Fibroblast of villous mesenchyme (primary cell): ENCODE measurements at regions not wholly inside any gene's neighbourhood (a gene's known extent, or its start where the extent isn't known, plus 50 kb on each side); places are given as distances from the start of the nearest gene placed in this dataset.
"Not testable (repeated sequence)": the region's sequence is repeated elsewhere in the genome, so short reads cannot be mapped to it uniquely, and the experiment has no call there.

Experiments used
- DNase-seq: peaks from one replicate; pipeline ENCODE4 v3.0.0-alpha.2; 2010; ENCODE audit warnings: low read depth
- H3K4me3 ChIP-seq: 2 replicates; pipeline ENCODE4 v1.5.1; 2011; ENCODE audit warnings: low read depth, mild to moderate bottlenecking, low read length
- TF ChIP-seq, protein P1 (sequence below): IDR thresholded peaks from 2 replicates; pipeline ENCODE4 v1.5.1; 2012; ENCODE audit warnings: low read depth, mild to moderate bottlenecking, low read length; ENCODE audit not compliant: insufficient read depth

DNA sequence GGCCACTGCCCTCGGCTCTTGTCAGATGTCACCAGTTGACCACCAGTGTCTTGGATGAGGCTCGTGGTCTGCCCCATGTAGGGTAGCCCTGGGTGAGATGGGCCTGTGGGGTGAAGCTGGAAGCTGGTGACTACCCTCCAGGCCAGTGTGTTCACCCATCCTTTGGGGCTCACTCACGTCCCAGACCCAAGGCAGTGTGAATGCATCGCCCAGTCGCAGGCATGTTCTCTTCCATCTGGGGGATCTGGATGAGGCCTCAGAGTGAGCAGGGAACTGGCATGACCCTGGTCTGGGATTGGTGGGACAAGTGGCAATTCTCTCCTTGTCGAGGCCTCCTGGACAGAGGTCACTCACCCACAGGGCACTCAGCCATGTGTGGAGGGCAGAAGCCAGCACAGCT lies 120.1 kb upstream of the PHACTR3 start:
- no peak overlapping the region for H3K4me3 ChIP-seq
- TF ChIP-seq, protein P1, sequence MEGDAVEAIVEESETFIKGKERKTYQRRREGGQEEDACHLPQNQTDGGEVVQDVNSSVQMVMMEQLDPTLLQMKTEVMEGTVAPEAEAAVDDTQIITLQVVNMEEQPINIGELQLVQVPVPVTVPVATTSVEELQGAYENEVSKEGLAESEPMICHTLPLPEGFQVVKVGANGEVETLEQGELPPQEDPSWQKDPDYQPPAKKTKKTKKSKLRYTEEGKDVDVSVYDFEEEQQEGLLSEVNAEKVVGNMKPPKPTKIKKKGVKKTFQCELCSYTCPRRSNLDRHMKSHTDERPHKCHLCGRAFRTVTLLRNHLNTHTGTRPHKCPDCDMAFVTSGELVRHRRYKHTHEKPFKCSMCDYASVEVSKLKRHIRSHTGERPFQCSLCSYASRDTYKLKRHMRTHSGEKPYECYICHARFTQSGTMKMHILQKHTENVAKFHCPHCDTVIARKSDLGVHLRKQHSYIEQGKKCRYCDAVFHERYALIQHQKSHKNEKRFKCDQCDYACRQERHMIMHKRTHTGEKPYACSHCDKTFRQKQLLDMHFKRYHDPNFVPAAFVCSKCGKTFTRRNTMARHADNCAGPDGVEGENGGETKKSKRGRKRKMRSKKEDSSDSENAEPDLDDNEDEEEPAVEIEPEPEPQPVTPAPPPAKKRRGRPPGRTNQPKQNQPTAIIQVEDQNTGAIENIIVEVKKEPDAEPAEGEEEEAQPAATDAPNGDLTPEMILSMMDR: no peak

DNA sequence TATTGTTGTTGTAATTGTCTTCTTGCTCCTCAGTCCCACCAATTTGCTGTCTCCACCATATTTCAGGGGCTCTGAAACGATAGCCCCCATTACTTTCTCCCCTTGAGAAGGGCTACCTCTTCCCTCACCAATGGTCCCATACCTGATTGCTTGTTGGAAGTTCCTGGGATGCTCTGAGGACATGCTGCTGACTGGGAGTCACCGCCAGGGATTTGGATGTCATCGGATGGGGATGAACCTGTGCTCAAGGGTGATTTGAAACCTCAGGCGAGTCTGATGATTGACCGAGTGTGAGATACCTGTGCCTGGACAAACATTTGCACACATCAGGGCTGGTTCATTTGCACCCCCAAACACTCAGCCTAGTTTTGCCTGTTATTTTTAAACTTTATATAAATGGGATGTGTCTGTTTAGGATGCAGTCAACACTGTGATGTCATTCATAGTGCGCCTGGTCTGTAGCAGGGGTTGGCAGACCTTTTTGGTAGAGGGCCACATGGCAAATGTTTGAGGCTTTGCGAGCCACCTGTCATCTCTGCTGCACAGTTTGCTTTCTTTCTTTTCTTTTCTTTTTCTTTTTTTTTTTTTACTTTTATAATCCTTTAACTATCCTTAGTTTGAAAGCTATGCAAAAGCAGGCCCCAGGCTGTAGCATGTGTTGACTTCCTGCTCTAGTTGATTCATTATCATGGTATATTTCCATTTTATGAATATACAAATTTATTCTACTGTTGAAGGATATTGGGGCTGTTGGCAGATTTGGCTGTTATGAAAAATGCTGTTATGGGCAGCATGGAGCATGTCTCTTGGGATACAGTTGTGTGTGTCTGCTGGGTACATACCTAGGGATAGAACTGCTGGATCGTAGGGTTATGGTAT lies 118.5 kb upstream of the PHACTR3 start:
- no peak overlapping the region for H3K4me3 ChIP-seq
- TF ChIP-seq, protein P1: no peak
- no peak for DNase-seq

More for the DNA sequence above, 120.1 kb upstream of the PHACTR3 start:
- DNase-seq: no peak

DNA sequence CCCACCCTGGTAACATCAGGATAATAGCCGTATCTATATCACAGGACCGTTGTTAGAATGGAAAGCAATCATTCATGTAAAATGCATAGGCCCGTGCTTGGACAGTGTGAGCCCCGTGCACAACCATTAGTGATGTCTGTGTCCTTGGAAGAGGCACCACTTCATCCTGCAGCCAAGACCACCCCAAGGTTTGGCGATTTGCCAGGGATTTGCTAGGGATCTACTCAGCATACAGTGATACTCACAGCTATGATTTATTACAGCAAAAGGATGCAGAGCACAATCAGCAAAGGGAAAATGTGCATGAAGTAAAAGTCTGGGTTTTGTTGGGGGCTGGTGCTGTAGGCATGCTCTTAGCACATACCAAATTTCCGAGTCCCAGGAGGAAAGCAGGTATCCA lies 115.9 kb upstream of the PHACTR3 start:
- DNase-seq, H3K4me3 ChIP-seq: not testable (repeated sequence)

DNA sequence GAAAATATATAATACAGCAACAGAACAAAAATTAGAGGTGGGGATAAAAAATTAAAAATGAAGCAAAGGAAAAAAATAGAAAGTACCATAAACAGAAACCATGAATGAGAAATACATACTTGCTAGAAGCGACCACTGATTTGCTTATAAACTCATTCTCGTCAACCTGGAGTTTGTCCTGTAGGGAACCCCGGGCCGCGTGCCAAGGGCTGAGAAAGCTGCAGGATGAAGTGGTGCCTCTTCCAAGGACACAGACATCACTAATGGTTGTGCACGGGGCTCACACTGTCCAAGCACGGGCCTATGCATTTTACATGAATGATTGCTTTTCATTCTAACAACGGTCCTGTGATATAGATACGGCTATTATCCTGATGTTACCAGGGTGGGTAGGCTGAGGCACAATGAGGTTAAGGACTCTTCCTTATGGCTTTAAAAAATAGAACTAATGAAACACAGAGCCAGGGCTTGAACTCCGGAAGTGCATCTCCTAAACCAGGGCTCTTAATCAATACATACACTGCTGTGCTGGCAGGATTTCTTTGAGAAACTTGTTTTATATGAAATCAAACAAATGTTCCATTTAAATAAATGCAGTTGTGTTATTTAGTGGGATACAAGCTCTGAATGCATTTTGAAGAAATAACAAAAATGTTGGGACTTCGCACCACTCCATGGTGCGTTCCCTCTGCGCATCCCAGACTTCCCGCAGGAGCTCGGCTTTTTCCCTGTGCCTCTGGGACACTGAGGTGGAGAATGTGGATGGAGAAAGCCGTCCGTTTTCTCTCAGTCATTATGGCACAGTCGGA lies 113.9 kb upstream of the PHACTR3 start:
- DNase-seq, H3K4me3 ChIP-seq: not testable (repeated sequence)

DNA sequence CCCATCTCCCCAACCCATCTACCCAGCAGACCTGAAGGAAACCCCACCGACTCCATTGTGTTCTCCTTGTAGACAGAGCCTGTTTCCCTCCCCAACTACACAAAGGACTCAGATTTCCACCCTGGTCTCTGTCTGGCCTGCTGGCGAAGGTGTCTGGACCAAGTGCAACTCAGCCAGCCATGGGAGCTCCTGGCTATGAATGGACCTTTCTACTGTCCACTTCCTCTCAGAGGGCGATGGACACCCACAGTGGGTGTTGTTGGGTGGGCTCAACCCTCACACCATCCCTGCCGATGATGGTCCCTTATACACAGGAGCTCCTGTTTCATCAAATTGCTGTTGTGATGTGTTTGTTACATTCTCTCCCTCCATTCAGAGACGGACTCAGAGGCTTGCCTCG lies 112.5 kb upstream of the PHACTR3 start:
- no peak overlapping the region for H3K4me3 ChIP-seq
- DNase-seq: no peak
- TF ChIP-seq, protein P1: no peak

DNA sequence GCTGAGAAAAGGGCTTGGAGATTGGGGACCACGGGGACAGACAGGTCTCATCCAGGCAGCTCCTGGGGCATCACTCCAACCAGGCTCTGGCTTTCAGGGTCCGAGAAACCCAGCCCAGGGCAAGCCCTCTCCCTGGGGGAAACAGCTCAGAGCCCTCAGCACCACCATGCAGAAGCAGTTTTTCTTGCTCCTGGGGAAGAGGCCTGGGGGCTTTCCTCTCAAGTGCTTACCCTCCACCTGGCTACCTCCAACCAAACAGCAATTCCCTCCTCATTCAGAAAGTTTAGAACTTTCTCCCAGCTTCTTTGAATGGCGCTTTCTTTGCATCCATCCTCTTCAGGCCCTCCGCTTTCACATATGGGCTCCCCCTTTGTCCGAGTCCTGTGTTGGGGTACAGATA lies 110.4 kb upstream of the PHACTR3 start:
- no peak overlapping the region for H3K4me3 ChIP-seq
- no peak for DNase-seq
- TF ChIP-seq, protein P1: no peak

DNA sequence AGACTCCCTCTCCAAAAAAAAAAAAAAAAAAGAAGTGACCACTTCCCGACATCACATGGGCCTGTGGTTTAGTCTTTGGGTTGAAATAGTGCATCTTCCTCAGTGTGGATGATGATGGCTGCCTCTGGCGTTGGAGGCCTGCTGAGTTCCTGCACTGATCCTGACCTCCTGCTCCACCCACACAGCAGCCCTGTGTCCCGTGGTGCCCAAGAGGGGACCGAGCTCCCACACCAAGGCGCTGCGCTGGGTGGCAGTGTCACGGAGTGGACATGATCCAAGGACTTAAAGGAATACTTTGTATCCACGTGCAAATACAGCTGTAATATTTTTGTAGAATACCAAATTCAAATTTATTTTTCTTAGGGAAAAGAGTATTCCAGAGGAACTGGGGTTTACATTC lies 109.2 kb upstream of the PHACTR3 start:
- no peak overlapping the region for H3K4me3 ChIP-seq
- TF ChIP-seq, protein P1: no peak
- no peak for DNase-seq
